ENCODE measurements at regions not wholly inside any gene's neighbourhood (a gene's known extent, or its start where the extent isn't known, plus 50 kb on each side); places are given as distances from the start of the nearest gene placed in this dataset.

- H3K4me2 ChIP-seq (ENCODE audit: low read length): no peak overlapping the region
- H3K9me2 ChIP-seq (replicated peaks; ENCODE audit: control insufficient read depth, low read length): no peaks in the 10 kb centered on the region
- H3K4me3 ChIP-seq (ENCODE audit: low read length): no peak overlapping the region
- H3K27me3 ChIP-seq (ENCODE audit: control insufficient read depth, low read length): no peaks in the 10 kb centered on the region
- H3F3A ChIP-seq (ENCODE audit: control insufficient read depth, insufficient read depth): no peaks in the 10 kb centered on the region
- no peaks in the 10 kb centered on the region for H3K79me2 ChIP-seq (ENCODE audit: control insufficient read depth, low read length)
- H3K27ac ChIP-seq (ENCODE audit: low read depth, low read length): no peak overlapping the region
- H3K9me3 ChIP-seq (ENCODE audit: control insufficient read depth, insufficient read depth, low read length): no peaks in the 10 kb centered on the region
- TF ChIP-seq CTCF (IDR thresholded peaks at IDR 0.05; ENCODE audit: low read depth, low read length, poor library complexity, severe bottlenecking) (no peak), EZH2phosphoT487 (IDR thresholded peaks at IDR 0.05; ENCODE audit: borderline replicate concordance, low read length) (no peak)
- no peaks in the 10 kb centered on the region for H4K20me1 ChIP-seq (ENCODE audit: control insufficient read depth, insufficient read depth, low read depth, low read length)
- no peaks in the 10 kb centered on the region for H3K36me3 ChIP-seq (ENCODE audit: control insufficient read depth, low read length)
- no peaks in the 10 kb centered on the region for H3K4me1 ChIP-seq (ENCODE audit: control insufficient read depth, low read length)
Observed at GRCh38 chr19:32196690-32197420, 148.6 kb upstream of the ZNF507 start.

GRCh38 chr19:32197896-32198882 lies 147.2 kb upstream of the ZNF507 start:
- Histone ChIP-seq H3K4me1 (ENCODE audit: control insufficient read depth, low read length) (no peaks in the 10 kb centered on the region), H3K9me2 (replicated peaks; ENCODE audit: control insufficient read depth, low read length) (no peaks in the 10 kb centered on the region), H3K9me3 (ENCODE audit: control insufficient read depth, insufficient read depth, low read length) (no peaks in the 10 kb centered on the region), H3K36me3 (ENCODE audit: control insufficient read depth, low read length) (no peaks in the 10 kb centered on the region), H3K27me3 (ENCODE audit: control insufficient read depth, low read length) (no peaks in the 10 kb centered on the region), H3K79me2 (ENCODE audit: control insufficient read depth, low read length) (no peaks in the 10 kb centered on the region), H3F3A (ENCODE audit: control insufficient read depth, insufficient read depth) (no peaks in the 10 kb centered on the region), H3K4me3 (ENCODE audit: low read length) (no peak overlapping the region), H3K4me2 (ENCODE audit: low read length) (no peak overlapping the region), H4K20me1 (ENCODE audit: control insufficient read depth, insufficient read depth, low read depth, low read length) (no peaks in the 10 kb centered on the region), H3K27ac (ENCODE audit: low read depth, low read length) (no peak overlapping the region)
- TF ChIP-seq EZH2phosphoT487 (IDR thresholded peaks at IDR 0.05; ENCODE audit: borderline replicate concordance, low read length) (no peak), CTCF (IDR thresholded peaks at IDR 0.05; ENCODE audit: low read depth, low read length, poor library complexity, severe bottlenecking) (no peak)

- no peak overlapping the region for H3K4me2 ChIP-seq (ENCODE audit: low read length)
- no peaks in the 10 kb centered on the region for H3K9me2 ChIP-seq (replicated peaks; ENCODE audit: control insufficient read depth, low read length)
- no peak overlapping the region for H3K4me3 ChIP-seq (ENCODE audit: low read length)
- no peak overlapping the region for H3K27ac ChIP-seq (ENCODE audit: low read depth, low read length)
- no peaks in the 10 kb centered on the region for H4K20me1 ChIP-seq (ENCODE audit: control insufficient read depth, insufficient read depth, low read depth, low read length)
- no peaks in the 10 kb centered on the region for H3K4me1 ChIP-seq (ENCODE audit: control insufficient read depth, low read length)
- H3F3A ChIP-seq (ENCODE audit: control insufficient read depth, insufficient read depth): no peaks in the 10 kb centered on the region
- H3K36me3 ChIP-seq (ENCODE audit: control insufficient read depth, low read length): no peaks in the 10 kb centered on the region
- no peaks in the 10 kb centered on the region for H3K27me3 ChIP-seq (ENCODE audit: control insufficient read depth, low read length)
- H3K79me2 ChIP-seq (ENCODE audit: control insufficient read depth, low read length): no peaks in the 10 kb centered on the region
- H3K9me3 ChIP-seq (ENCODE audit: control insufficient read depth, insufficient read depth, low read length): no peaks in the 10 kb centered on the region
- TF ChIP-seq EZH2phosphoT487 (IDR thresholded peaks at IDR 0.05; ENCODE audit: borderline replicate concordance, low read length) (no peak), CTCF (IDR thresholded peaks at IDR 0.05; ENCODE audit: low read depth, low read length, poor library complexity, severe bottlenecking) (no peak)
Observed at GRCh38 chr19:32199501-32200040, 145.8 kb upstream of the ZNF507 start.
